Neural crest cell (in vitro differentiated cells): ENCODE measurements at regions not wholly inside any gene's neighbourhood (a gene's known extent, or its start where the extent isn't known, plus 50 kb on each side); places are given as distances from the start of the nearest gene placed in this dataset.

Experiments used
- DNase-seq: peaks from one replicate; pipeline ENCODE4 v3.0.0; 2021; ENCODE audit warnings: low read depth, mixed read lengths, low spot score
- H3K27ac Mint-ChIP-seq: one replicate; pipeline ENCODE4 v1.8.0; 2021; ENCODE audit warnings: mild to moderate bottlenecking, mixed read lengths; ENCODE audit not compliant: unreplicated experiment
- H3K27me3 Mint-ChIP-seq: 2 replicates; pipeline ENCODE4 v1.8.0; 2021; ENCODE audit warnings: low read depth, mild to moderate bottlenecking, mixed read lengths
- H3K36me3 Mint-ChIP-seq: 2 replicates; pipeline ENCODE4 v1.8.0; 2021; ENCODE audit warnings: low read depth, mild to moderate bottlenecking, mixed read lengths
- H3K4me1 Mint-ChIP-seq: 2 replicates; pipeline ENCODE4 v1.8.0; 2021; ENCODE audit warnings: mixed read lengths
- H3K4me3 Mint-ChIP-seq: one replicate; pipeline ENCODE4 v1.8.0; 2021; ENCODE audit warnings: mild to moderate bottlenecking, mixed read lengths
- H3K9me3 Mint-ChIP-seq: 2 replicates; pipeline ENCODE4 v1.8.0; 2021; ENCODE audit warnings: mixed read lengths
- CTCF ChIP-seq: fragments of 200-600 bp; sonication (generic); conservative IDR thresholded peaks from 2 replicates; pipeline ENCODE4 v1.5.0; 2021; ENCODE audit warnings: antibody characterized with exemption, mild to moderate bottlenecking

GRCh38 chr13:53778937-53779336, 750.3 kb downstream of the OLFM4 start:
- peak; percentile 39 for TF ChIP-seq CTCF
- no peaks in the 10 kb centered on the region for H3K36me3 Mint-ChIP-seq
- DNase-seq = no peak
- no peak overlapping the region for H3K27ac Mint-ChIP-seq
- H3K27me3 Mint-ChIP-seq = no peaks in the 10 kb centered on the region
- no peak overlapping the region for H3K4me3 Mint-ChIP-seq
- peaks cover 13% of the 10 kb centered on the region for H3K4me1 Mint-ChIP-seq
- H3K9me3 Mint-ChIP-seq = no peaks in the 10 kb centered on the region

- no peaks in the 10 kb centered on the region for H3K27me3 Mint-ChIP-seq
- no peaks in the 10 kb centered on the region for H3K9me3 Mint-ChIP-seq
- peak; percentile 8 for DNase-seq
Measured at GRCh38 chr13:53781941-53782340, 753.3 kb downstream of the OLFM4 start.

GRCh38 chr13:53782488-53782961, 753.9 kb downstream of the OLFM4 start:
- peak; percentile 18 for DNase-seq
- Mint-ChIP-seq H3K9me3 (no peaks in the 10 kb centered on the region), H3K36me3 (no peaks in the 10 kb centered on the region), H3K4me3 (peak overlapping the region; percentile 83), H3K27ac (peak overlapping the region; percentile 68), H3K4me1 (peaks cover 13% of the 10 kb centered on the region), H3K27me3 (no peaks in the 10 kb centered on the region)
- peak; percentile 90 for TF ChIP-seq CTCF

More at GRCh38 chr13:53781941-53782340, 753.3 kb downstream of the OLFM4 start:
- Mint-ChIP-seq H3K36me3 (no peaks in the 10 kb centered on the region), H3K27ac (peak overlapping the region; percentile 52), H3K4me3 (peak overlapping the region; percentile 83), H3K4me1 (peaks cover 13% of the 10 kb centered on the region)
- TF ChIP-seq CTCF = no peak

GRCh38 chr13:53783471-53783870, 754.9 kb downstream of the OLFM4 start:
- no peaks in the 10 kb centered on the region for H3K36me3 Mint-ChIP-seq
- H3K4me1 Mint-ChIP-seq = peaks cover 13% of the 10 kb centered on the region
- no peak overlapping the region for H3K4me3 Mint-ChIP-seq
- no peaks in the 10 kb centered on the region for H3K27me3 Mint-ChIP-seq
- DNase-seq = no peak
- H3K9me3 Mint-ChIP-seq = no peaks in the 10 kb centered on the region
- H3K27ac Mint-ChIP-seq = no peak overlapping the region
- TF ChIP-seq CTCF = no peak

- Mint-ChIP-seq H3K27me3 (no peaks in the 10 kb centered on the region), H3K4me1 (no peaks in the 10 kb centered on the region), H3K27ac (no peak overlapping the region), H3K4me3 (no peak overlapping the region), H3K9me3 (no peaks in the 10 kb centered on the region), H3K36me3 (no peaks in the 10 kb centered on the region)
- no peak for TF ChIP-seq CTCF
- no peak for DNase-seq
Measured at GRCh38 chr13:53788286-53788685, 759.7 kb downstream of the OLFM4 start.

GRCh38 chr13:53800011-53800410, 771.4 kb downstream of the OLFM4 start:
- Mint-ChIP-seq H3K36me3 (no peaks in the 10 kb centered on the region), H3K9me3 (peaks cover 3% of the 10 kb centered on the region), H3K4me3 (no peak overlapping the region), H3K27ac (no peak overlapping the region), H3K27me3 (no peaks in the 10 kb centered on the region), H3K4me1 (no peaks in the 10 kb centered on the region)
- no peak for DNase-seq
- no peak for TF ChIP-seq CTCF
